ENCODE measurements at regions not wholly inside any gene's neighbourhood (a gene's known extent, or its start where the extent isn't known, plus 50 kb on each side); places are given as distances from the start of the nearest gene placed in this dataset.

GRCh38 chr6:148103436-148103835 lies 239.2 kb upstream of the SASH1 start:
- Mint-ChIP-seq H3K27ac (no peak overlapping the region), H3K9me3 (no peaks in the 10 kb centered on the region), H3K36me3 (no peaks in the 10 kb centered on the region), H3K4me1 (no peaks in the 10 kb centered on the region), H3K27me3 (peaks cover 5% of the 10 kb centered on the region), H3K4me3 (no peak overlapping the region)
- DNase-seq, result no peak

DNA sequence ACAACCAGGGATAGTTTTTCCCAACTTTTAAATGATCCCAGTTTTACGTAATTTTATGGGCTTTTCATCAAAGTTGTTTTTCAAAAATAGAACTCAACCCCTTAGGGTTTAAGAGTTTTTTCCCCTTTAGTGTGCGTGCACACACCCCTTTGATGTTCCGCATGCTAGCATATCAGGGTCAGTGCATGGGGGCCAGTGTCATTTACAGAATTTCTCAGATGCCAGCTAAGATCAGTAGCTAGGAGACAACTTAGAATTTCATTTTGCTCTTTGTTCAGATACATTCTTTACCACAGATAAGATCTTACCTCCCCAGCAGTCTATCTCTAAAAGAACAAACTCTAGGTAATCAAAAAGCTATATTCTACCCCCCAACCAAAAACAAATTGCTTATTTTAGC lies 238.5 kb upstream of the SASH1 start:
- Mint-ChIP-seq H3K9me3 (no peaks in the 10 kb centered on the region), H3K36me3 (no peaks in the 10 kb centered on the region), H3K27ac (no peak overlapping the region), H3K4me1 (no peaks in the 10 kb centered on the region), H3K27me3 (peaks cover 5% of the 10 kb centered on the region), H3K4me3 (no peak overlapping the region)
- no peak for DNase-seq

DNA sequence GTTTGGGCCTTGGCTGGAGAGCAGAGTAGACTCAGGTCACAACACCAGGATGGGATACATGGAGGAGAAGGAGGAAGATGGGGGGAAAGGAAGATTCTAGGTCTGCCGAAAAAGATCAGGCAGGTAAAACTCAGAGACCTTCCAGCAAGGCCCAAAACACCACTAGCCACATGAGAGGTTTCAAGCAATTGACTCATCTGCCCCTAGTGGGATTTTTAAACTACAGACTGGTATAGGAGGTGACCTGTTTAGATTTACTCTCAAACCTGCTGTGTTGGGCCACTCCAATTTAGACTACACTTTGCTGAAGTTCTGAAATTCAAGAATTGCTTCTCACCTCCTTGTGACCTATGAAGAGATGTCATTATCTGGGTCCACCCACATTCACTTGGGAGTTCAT lies 236.9 kb upstream of the SASH1 start:
- Mint-ChIP-seq H3K9me3 (no peaks in the 10 kb centered on the region), H3K4me3 (no peak overlapping the region), H3K27me3 (peaks cover 13% of the 10 kb centered on the region), H3K36me3 (no peaks in the 10 kb centered on the region), H3K4me1 (no peaks in the 10 kb centered on the region), H3K27ac (no peak overlapping the region)
- no peak for DNase-seq

- H3K9me3 Mint-ChIP-seq, result no peaks in the 10 kb centered on the region
- H3K27me3 Mint-ChIP-seq, result peaks cover 8% of the 10 kb centered on the region
- no peaks in the 10 kb centered on the region for H3K4me1 Mint-ChIP-seq
- no peak for DNase-seq
- H3K4me3 Mint-ChIP-seq, result no peak overlapping the region
- no peak overlapping the region for H3K27ac Mint-ChIP-seq
- H3K36me3 Mint-ChIP-seq, result no peaks in the 10 kb centered on the region
These were observed 234.7 kb upstream of the SASH1 start for GRCh38 chr6:148107911-148108310.

GRCh38 chr6:148109732-148110131 lies 232.9 kb upstream of the SASH1 start:
- Mint-ChIP-seq H3K4me3 (no peak overlapping the region), H3K9me3 (no peaks in the 10 kb centered on the region), H3K27ac (no peak overlapping the region), H3K36me3 (no peaks in the 10 kb centered on the region), H3K27me3 (peaks cover 13% of the 10 kb centered on the region), H3K4me1 (no peaks in the 10 kb centered on the region)
- DNase-seq, result no peak

- H3K27ac Mint-ChIP-seq, result no peak overlapping the region
- H3K4me1 Mint-ChIP-seq, result no peaks in the 10 kb centered on the region
- no peaks in the 10 kb centered on the region for H3K36me3 Mint-ChIP-seq
- H3K27me3 Mint-ChIP-seq, result peaks cover 13% of the 10 kb centered on the region
- H3K9me3 Mint-ChIP-seq, result no peaks in the 10 kb centered on the region
- DNase-seq, result no peak
- H3K4me3 Mint-ChIP-seq, result no peak overlapping the region
These were observed 231.7 kb upstream of the SASH1 start for GRCh38 chr6:148110925-148111324.

DNA sequence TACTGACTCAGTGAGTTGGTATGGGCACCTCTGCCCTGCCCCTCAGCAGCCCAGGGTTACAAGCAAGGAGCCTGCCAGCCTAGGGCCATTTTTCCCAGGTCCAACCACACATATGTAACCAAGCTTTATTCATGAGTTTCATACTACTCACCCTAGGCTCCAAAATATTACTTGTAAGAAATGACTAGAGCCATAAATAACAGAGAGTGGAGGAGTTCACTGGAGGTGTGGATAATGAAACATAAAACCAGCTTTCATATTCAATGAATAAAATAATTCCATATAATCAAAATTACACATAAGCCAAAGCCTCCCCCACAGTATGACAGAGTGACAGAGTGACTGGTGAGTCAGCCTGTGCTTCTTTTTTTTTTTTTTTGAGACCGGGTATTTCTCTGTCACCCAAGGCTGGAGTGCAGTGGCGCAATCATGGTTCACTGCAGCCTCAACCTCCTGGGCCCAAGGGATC lies 229.8 kb upstream of the SASH1 start:
- DNase-seq, result no peak
- H3K36me3 Mint-ChIP-seq, result no peaks in the 10 kb centered on the region
- no peak overlapping the region for H3K27ac Mint-ChIP-seq
- H3K4me1 Mint-ChIP-seq, result no peaks in the 10 kb centered on the region
- peaks cover 13% of the 10 kb centered on the region for H3K27me3 Mint-ChIP-seq
- no peaks in the 10 kb centered on the region for H3K9me3 Mint-ChIP-seq
- H3K4me3 Mint-ChIP-seq, result no peak overlapping the region

DNA sequence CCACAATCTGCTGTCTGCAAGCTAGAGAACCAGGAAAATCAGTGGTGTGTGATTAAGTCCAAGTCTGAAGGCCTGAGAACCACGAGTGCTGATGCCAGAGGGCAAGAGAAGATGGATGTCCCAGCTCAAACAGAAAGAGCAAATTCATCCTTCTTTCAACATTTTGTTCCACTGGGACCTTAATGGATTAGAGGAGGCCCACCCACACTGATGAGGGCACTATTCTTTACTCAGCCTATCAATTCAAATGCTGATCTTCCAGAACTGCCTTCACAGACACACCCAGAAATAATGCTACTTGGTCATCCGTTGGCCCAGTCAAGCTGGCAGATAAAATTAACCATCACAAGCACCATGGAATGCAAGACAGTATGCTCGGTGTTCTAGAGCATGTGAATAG lies 226.6 kb upstream of the SASH1 start:
- Mint-ChIP-seq H3K27ac (no peak overlapping the region), H3K27me3 (peaks cover 15% of the 10 kb centered on the region), H3K4me1 (no peaks in the 10 kb centered on the region), H3K36me3 (no peaks in the 10 kb centered on the region), H3K9me3 (no peaks in the 10 kb centered on the region), H3K4me3 (no peak overlapping the region)
- DNase-seq, result no peak

GRCh38 chr6:148118244-148118643 lies 224.4 kb upstream of the SASH1 start:
- Mint-ChIP-seq H3K27me3 (peaks cover 20% of the 10 kb centered on the region), H3K9me3 (no peaks in the 10 kb centered on the region), H3K4me3 (no peak overlapping the region), H3K36me3 (no peaks in the 10 kb centered on the region), H3K27ac (no peak overlapping the region), H3K4me1 (no peaks in the 10 kb centered on the region)
- DNase-seq, result no peak

DNA sequence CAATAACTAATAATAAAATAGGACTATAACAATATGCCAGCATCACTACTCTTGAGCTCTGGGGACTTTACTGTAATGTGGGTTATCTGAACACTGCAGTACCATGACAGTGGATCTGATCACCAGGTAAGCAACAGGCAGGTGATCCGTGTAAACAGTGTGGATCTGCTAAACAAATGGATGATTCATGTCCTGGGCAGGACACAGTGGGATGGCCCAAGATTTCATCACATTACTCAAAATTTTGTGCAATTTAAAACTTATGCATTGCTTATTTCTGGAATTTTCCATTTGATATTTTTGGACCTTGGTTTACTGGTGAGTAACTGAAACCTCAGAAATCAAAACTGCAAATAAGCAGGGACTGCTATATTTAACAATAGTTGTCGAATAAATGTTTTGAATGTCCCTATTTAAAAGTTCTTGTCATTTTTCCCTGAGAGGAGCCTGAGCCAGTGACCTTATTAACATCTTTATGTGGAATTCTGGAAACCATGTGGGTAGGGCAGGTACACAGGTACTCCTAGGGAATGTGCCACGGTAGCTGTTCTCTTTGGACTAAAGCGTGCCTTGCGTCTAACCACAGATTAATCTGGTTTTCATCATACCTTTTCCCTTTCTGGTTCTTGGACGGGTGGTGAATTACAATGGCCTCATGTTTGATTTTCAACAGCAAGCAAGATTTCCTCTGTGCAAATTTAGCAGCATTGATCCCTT lies 214.5 kb upstream of the SASH1 start:
- H3K27me3 Mint-ChIP-seq, result peaks cover 7% of the 10 kb centered on the region
- H3K9me3 Mint-ChIP-seq, result no peaks in the 10 kb centered on the region
- H3K27ac Mint-ChIP-seq, result no peak overlapping the region
- H3K4me1 Mint-ChIP-seq, result no peaks in the 10 kb centered on the region
- DNase-seq, result no peak
- H3K4me3 Mint-ChIP-seq, result no peak overlapping the region
- H3K36me3 Mint-ChIP-seq, result no peaks in the 10 kb centered on the region

DNA sequence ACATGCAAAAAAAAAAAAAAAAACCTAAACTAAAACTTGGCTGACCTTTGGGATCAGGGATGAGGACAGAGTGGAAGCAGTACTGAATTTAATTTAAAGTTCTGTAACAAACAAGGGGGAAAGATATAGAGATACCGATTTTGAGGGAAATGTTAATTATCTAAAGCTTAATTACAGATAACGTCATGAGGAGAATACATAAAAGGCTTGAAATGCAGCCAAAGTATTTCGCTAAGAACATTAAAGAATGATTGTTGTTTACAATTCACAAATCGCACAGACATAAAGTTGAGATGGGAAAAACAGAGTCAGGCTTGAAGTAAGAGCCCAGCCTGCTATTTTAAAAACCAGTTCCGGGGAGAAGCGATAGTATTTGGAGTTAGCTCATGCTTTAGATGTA lies 208.0 kb upstream of the SASH1 start:
- Mint-ChIP-seq H3K27ac (no peak overlapping the region), H3K4me3 (no peak overlapping the region), H3K9me3 (peaks cover 3% of the 10 kb centered on the region), H3K27me3 (peaks cover 21% of the 10 kb centered on the region), H3K36me3 (no peaks in the 10 kb centered on the region), H3K4me1 (peaks cover 4% of the 10 kb centered on the region)
- no peak for DNase-seq

- Mint-ChIP-seq H3K27ac (no peak overlapping the region), H3K9me3 (peaks cover 3% of the 10 kb centered on the region), H3K36me3 (no peaks in the 10 kb centered on the region), H3K27me3 (peaks cover 14% of the 10 kb centered on the region), H3K4me1 (peaks cover 4% of the 10 kb centered on the region), H3K4me3 (no peak overlapping the region)
- no peak for DNase-seq
These were observed 206.1 kb upstream of the SASH1 start for GRCh38 chr6:148136586-148136985.

DNA sequence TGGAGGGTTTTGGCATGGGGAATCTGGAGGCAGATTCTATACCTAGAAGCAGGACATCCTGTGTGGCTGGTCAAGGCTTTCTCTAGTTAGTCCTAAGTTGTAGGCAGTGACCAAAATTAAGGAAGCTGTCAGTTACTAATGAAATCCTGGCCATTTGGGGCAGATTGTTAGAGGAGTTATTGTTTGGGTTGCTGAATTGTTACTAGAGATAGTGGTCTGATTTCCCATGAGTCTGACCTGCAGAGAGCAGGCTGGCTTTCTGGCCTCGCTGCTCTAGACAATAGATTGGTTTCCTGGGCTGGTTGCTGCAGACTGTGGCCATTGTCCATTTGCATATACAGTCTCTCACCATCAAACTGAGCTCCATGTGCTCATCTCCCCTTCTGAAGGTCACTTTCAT lies 205.0 kb upstream of the SASH1 start:
- peaks cover 3% of the 10 kb centered on the region for H3K9me3 Mint-ChIP-seq
- H3K36me3 Mint-ChIP-seq, result no peaks in the 10 kb centered on the region
- DNase-seq, result no peak
- H3K27ac Mint-ChIP-seq, result no peak overlapping the region
- peaks cover 4% of the 10 kb centered on the region for H3K4me1 Mint-ChIP-seq
- no peak overlapping the region for H3K4me3 Mint-ChIP-seq
- H3K27me3 Mint-ChIP-seq, result peaks cover 14% of the 10 kb centered on the region

GRCh38 chr6:148138573-148138972 lies 204.1 kb upstream of the SASH1 start:
- Mint-ChIP-seq H3K27ac (no peak overlapping the region), H3K4me3 (no peak overlapping the region), H3K4me1 (peaks cover 4% of the 10 kb centered on the region), H3K36me3 (no peaks in the 10 kb centered on the region), H3K27me3 (peaks cover 14% of the 10 kb centered on the region), H3K9me3 (peaks cover 3% of the 10 kb centered on the region)
- DNase-seq, result no peak

GRCh38 chr6:148140772-148141557 lies 201.7 kb upstream of the SASH1 start:
- H3K36me3 Mint-ChIP-seq, result no peaks in the 10 kb centered on the region
- no peak overlapping the region for H3K4me3 Mint-ChIP-seq
- DNase-seq, result no peak
- peaks cover 3% of the 10 kb centered on the region for H3K9me3 Mint-ChIP-seq
- no peak overlapping the region for H3K27ac Mint-ChIP-seq
- H3K4me1 Mint-ChIP-seq, result peaks cover 7% of the 10 kb centered on the region
- H3K27me3 Mint-ChIP-seq, result peaks cover 8% of the 10 kb centered on the region

GRCh38 chr6:148142821-148143220 lies 199.8 kb upstream of the SASH1 start:
- H3K4me1 Mint-ChIP-seq, result peaks cover 16% of the 10 kb centered on the region

More at GRCh38 chr6:148142821-148143220, 199.8 kb upstream of the SASH1 start:
- Mint-ChIP-seq H3K27ac (no peak overlapping the region), H3K9me3 (peaks cover 2% of the 10 kb centered on the region), H3K4me3 (no peak overlapping the region), H3K36me3 (no peaks in the 10 kb centered on the region), H3K27me3 (peaks cover 9% of the 10 kb centered on the region)
- no peak for DNase-seq
